ENCODE measurements at regions not wholly inside any gene's neighbourhood (a gene's known extent, or its start where the extent isn't known, plus 50 kb on each side); places are given as distances from the start of the nearest gene placed in this dataset.

GRCh38 chr16:17591655-17592405 lies 121.1 kb upstream of the XYLT1 start:
- TF ChIP-seq ZNF274 (IDR thresholded peaks at IDR 0.05; ENCODE audit: low read depth, low read length) (no peak), YY1 (IDR thresholded peaks at IDR 0.05; ENCODE audit: insufficient read depth, insufficient read length) (no peak), SUZ12 (IDR thresholded peaks at IDR 0.05; ENCODE audit: extremely low read depth, insufficient read depth, insufficient read length) (no peak)
